Coronary artery (tissue), 2 donors: ENCODE measurements at regions not wholly inside any gene's neighbourhood (a gene's known extent, or its start where the extent isn't known, plus 50 kb on each side); places are given as distances from the start of the nearest gene placed in this dataset.

Experiments used
- DNase-seq: peaks from one replicate; pipeline ENCODE4 v3.0.0-alpha.2; 2017; ENCODE audit warnings: low spot score
- H3K27ac ChIP-seq, 2 donors: fragments of 200-600 bp; sonication (generic); one replicate each; pipeline ENCODE4 v1.5.1; 2016 to 2019
- H3K4me3 ChIP-seq: fragments of 200-600 bp; sonication (generic); 2 replicates; pipeline ENCODE4 v1.5.1; 2016; ENCODE audit warnings: mild to moderate bottlenecking, moderate library complexity
- TF ChIP-seq, protein P1 (sequence below): fragments of 200-600 bp; sonication (generic); IDR thresholded peaks from one replicate; pipeline ENCODE4 v1.5.1; 2019; ENCODE audit warnings: antibody characterized with exemption

DNA sequence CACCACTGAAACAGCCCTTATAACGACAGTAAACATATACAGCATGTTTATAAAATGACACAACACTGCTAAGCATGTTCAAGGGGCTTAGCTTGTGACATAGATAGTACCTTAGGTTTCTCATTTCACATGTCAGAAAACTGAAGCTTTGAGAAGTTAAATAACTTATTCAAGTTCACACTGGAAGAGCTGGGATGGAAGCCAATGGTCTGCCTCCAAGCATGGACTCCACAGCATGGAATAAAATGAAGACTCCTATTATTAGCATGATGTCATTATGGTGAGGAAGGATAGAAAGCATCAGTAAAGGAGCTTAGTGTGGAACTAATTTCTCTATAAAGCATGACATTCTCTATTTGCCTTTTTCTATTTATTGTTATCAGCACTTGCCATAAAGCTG is 316.7 kb downstream of the PLK2 start:
- no peak overlapping the region for H3K4me3 ChIP-seq
- no peak overlapping the region for H3K27ac ChIP-seq
- TF ChIP-seq, protein P1, sequence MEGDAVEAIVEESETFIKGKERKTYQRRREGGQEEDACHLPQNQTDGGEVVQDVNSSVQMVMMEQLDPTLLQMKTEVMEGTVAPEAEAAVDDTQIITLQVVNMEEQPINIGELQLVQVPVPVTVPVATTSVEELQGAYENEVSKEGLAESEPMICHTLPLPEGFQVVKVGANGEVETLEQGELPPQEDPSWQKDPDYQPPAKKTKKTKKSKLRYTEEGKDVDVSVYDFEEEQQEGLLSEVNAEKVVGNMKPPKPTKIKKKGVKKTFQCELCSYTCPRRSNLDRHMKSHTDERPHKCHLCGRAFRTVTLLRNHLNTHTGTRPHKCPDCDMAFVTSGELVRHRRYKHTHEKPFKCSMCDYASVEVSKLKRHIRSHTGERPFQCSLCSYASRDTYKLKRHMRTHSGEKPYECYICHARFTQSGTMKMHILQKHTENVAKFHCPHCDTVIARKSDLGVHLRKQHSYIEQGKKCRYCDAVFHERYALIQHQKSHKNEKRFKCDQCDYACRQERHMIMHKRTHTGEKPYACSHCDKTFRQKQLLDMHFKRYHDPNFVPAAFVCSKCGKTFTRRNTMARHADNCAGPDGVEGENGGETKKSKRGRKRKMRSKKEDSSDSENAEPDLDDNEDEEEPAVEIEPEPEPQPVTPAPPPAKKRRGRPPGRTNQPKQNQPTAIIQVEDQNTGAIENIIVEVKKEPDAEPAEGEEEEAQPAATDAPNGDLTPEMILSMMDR: no peak
- no peak for DNase-seq

DNA sequence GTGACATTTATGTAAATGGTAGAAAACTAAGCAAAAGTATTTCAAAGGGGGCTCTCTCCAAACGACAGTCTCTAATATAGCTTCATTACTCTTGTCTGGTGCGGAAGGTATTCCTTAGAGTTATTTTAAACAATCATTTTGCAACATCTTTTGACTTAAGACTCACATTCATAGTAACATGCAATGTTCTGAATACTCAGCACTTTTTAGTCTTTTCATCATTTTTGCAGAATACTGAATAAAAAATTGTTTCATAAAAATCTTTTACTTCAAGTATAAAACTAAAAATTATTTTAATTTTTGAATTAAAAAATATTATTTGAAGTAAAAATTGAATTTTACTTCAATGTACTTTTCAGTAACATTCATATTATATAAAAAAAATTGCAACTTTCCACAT is 321.1 kb downstream of the PLK2 start:
- TF ChIP-seq, protein P1: no peak
- no peak overlapping the region for H3K27ac ChIP-seq
- no peak for DNase-seq
- H3K4me3 ChIP-seq: no peak overlapping the region

DNA sequence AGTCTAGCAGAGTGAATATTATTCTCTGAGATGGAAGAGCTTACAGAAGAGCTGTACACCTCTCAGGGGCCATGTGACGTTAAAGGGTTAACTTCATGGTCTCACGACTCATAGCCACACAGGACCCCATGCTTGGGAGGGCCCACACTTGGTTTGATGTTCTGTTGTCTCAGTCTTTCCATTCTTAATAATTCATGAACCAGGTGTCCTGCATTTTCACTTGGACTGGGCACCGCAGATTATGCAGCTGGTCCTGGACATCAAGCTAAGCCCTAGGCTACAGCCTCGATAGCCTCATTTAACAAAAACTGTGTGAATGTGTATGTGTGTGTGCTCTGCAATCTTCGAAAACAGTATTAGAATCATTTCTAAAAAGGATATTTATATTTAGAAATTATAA is 323.5 kb downstream of the PLK2 start:
- H3K27ac ChIP-seq: no peak overlapping the region
- DNase-seq: no peak
- TF ChIP-seq, protein P1: no peak
- no peak overlapping the region for H3K4me3 ChIP-seq

DNA sequence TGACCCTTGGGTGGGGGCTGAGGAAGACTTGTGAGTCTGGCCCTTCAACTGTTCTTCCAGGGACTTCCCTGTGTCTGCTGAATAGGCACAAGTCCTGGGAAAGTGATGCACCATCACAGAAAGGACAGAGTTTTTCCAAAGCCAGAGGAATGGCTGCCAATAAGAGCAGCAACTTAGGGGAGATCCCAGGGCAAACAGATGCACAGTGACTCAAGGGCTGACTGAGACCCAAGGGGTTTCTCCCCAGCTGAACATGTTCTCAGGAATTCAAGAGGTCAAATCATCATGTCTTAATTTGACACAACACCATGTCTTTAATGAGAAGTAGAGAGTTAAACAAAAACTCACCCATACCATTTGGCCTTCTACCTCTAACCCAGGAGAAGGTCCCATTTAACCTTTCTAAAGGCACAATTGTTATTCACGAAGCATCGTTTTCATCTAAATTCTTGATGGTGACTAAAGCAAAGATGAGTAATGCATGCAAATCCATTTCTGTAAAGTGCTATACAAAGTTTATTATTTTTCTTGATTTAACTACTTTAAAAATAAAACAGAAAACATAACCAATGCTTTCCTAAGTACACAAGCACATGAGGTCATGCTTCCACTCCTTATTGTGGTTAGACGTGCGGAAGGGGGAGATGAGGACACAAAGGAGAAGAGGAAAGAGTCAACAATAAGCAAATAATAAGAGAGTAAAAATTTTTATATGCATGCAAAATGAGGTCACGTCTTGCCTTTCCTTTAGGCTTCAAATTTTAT is 324.1 kb downstream of the PLK2 start:
- H3K4me3 ChIP-seq: no peak overlapping the region
- DNase-seq: no peak
- no peak overlapping the region for H3K27ac ChIP-seq
- TF ChIP-seq, protein P1: no peak

DNA sequence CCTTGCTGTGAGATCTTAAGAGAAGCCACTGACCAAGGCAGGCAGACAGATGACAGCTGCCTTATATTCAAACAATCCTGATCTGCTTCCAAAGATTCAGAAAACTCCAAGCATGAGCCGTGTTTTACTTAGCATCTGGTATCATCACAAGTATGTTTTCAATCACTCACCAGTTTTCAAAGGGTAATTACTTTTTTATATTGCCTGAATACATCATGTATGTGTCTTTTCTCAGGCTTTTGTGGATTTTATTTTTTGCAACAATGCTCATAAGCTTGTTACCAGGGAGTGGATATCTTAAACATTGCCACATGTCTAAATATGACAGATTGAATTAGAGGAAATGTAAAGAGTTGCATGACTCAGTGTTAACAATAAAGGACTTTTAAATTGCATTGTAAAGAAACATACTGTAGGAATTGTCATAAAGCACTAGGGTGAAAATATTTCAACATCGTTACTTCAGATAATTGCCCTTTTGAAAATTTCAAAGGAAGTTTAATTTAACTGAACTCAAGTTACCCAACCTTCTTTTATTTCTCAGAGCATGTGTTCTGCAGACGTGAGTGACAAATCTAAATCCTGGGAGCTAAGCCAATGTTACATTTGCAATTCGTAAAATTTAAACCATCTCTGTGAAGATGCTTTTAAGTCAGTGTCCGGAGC is 326.1 kb downstream of the PLK2 start:
- DNase-seq: no peak
- Histone ChIP-seq H3K4me3 (no peak overlapping the region), H3K27ac (no peak overlapping the region)
- TF ChIP-seq, protein P1: no peak

DNA sequence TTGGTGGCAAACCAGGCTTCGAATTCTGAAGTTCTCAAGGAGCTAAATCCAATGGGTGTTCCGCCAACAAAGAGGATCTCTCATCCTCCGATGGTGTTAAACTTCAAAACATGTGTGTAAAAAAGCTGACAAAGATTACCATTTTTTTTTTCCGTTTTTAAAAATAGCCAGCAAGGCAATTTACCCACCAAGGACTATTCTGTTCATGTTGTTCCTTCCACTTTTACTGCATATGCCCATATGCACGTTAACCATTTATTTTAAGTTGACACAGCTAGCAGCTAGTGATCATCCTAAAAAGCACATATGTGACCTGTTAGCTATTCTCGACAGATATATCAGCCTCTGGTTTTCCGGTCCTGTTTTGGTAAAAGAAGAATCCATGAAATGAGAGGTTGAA is 326.7 kb downstream of the PLK2 start:
- no peak for DNase-seq
- Histone ChIP-seq H3K4me3 (no peak overlapping the region), H3K27ac (no peak overlapping the region)
- TF ChIP-seq, protein P1: no peak
